PC-3 (cell line): ENCODE measurements at regions not wholly inside any gene's neighbourhood (a gene's known extent, or its start where the extent isn't known, plus 50 kb on each side); places are given as distances from the start of the nearest gene placed in this dataset.

Experiments
- ATAC-seq: fragments of 200-7000 bp; cut with Tn5 transposase; 2 replicates; pipeline ENCODE4 v1.9.1; 2020; ENCODE audit warnings: mild to moderate bottlenecking, moderate library complexity
- BruUV-seq: library from RNA; stranded (reverse); fragments of 400-500 nt; replicated peaks from 2 replicates; lab custom pipeline; 2021; lab: Mats Ljungman, UMichigan
- CTCF ChIA-PET: fragments of 300-600 bp; sonication (Branson Sonifier 250); formaldehyde crosslinking; loops from one replicate; lab custom pipeline; 2022; ENCODE audit warnings: antibody characterized with exemption; lab: Charles Lee
- POLR2A ChIA-PET: fragments of 300-600 bp; sonication (Branson Sonifier 250); formaldehyde crosslinking; loops from one replicate; lab custom pipeline; 2022; ENCODE audit warnings: antibody characterized with exemption; ENCODE audit not compliant: unreplicated experiment; lab: Charles Lee
- DNase-seq: peaks from one replicate; pipeline ENCODE4 v3.0.0-alpha.2; 2015
- H2AFZ ChIP-seq: fragments of 300-600 bp; sonication (generic); 2 replicates; pipeline ENCODE4 v1.6.0; 2016; ENCODE audit warnings: antibody characterized with exemption, low read length
- H3F3A ChIP-seq: fragments of 300-600 bp; sonication (generic); one replicate; pipeline ENCODE4 v1.6.0; 2017; ENCODE audit warnings: antibody characterized with exemption, low read length, control low read depth, mild to moderate bottlenecking; ENCODE audit not compliant: unreplicated experiment
- H3K27ac ChIP-seq: fragments of 300-600 bp; sonication (generic); 2 replicates; pipeline ENCODE4 v1.5.1; 2016; ENCODE audit warnings: mild to moderate bottlenecking, low read length
- H3K27me3 ChIP-seq: fragments of 300-600 bp; sonication (generic); 2 replicates; pipeline ENCODE4 v1.6.1; 2016; ENCODE audit warnings: low read length, mixed read lengths
- H3K36me3 ChIP-seq: fragments of 300-600 bp; sonication (generic); 2 replicates; pipeline ENCODE4 v1.6.1; 2016; ENCODE audit warnings: low read depth, mixed run types, low read length, mixed read lengths
- H3K4me1 ChIP-seq: fragments of 300-600 bp; sonication (generic); 2 replicates; pipeline ENCODE4 v1.5.1; 2016; ENCODE audit warnings: low read length; ENCODE audit not compliant: insufficient read depth
- H3K4me2 ChIP-seq: fragments of 300-600 bp; sonication (generic); 2 replicates; pipeline ENCODE4 v1.6.0; 2016; ENCODE audit warnings: low read length
- H3K4me3 ChIP-seq: fragments of 300-600 bp; sonication (generic); 2 replicates; pipeline ENCODE4 v1.5.1; 2016; ENCODE audit warnings: mild to moderate bottlenecking, low read length, mixed read lengths
- H3K79me2 ChIP-seq: fragments of 300-600 bp; sonication (generic); 2 replicates; pipeline ENCODE4 v1.6.1; 2017; ENCODE audit warnings: low read length, mixed read lengths
- H3K9ac ChIP-seq: fragments of 300-600 bp; sonication (generic); 2 replicates; pipeline ENCODE4 v1.6.0; 2016; ENCODE audit warnings: mild to moderate bottlenecking, low read length
- H3K9me2 ChIP-seq: fragments of 300-600 bp; sonication (generic); replicated peaks from 2 replicates; pipeline ENCODE4 v1.6.1; 2016; ENCODE audit warnings: mixed run types, low read length, mixed read lengths
- H3K9me3 ChIP-seq: fragments of 300-600 bp; sonication (generic); 2 replicates; pipeline ENCODE4 v1.6.1; 2016; ENCODE audit warnings: low read length, mixed read lengths
- H4K20me1 ChIP-seq: fragments of 300-600 bp; sonication (generic); 2 replicates; pipeline ENCODE4 v1.6.1; 2016; ENCODE audit warnings: low read length, mixed read lengths
- CTCF ChIP-seq: fragments of 300-600 bp; sonication (generic); conservative IDR thresholded peaks from 2 replicates; pipeline ENCODE4 v1.5.1; 2017; ENCODE audit warnings: antibody characterized with exemption, low read depth, mild to moderate bottlenecking, low read length
- EZH2 ChIP-seq: fragments of 300-600 bp; sonication (generic); IDR thresholded peaks from one replicate; pipeline ENCODE4 v1.6.1; 2017; ENCODE audit warnings: antibody characterized with exemption, mild to moderate bottlenecking, low read length; ENCODE audit not compliant: unreplicated experiment
- EZH2phosphoT487 ChIP-seq: fragments of 300-600 bp; sonication (generic); IDR thresholded peaks from 2 replicates; pipeline ENCODE4 v1.6.1; 2018; ENCODE audit warnings: mild to moderate bottlenecking, antibody characterized with exemption, low read length, borderline replicate concordance
- intact Hi-C: fragments of 100-400 bp; cut with micrococcal nuclease; formaldehyde crosslinking; loops from 2 replicates; pipeline ENCODE4 v1.9.0; 2023

- no peaks in the 10 kb centered on the region for H3F3A ChIP-seq
- ATAC-seq: no peak
- H3K27ac ChIP-seq: no peak overlapping the region
- H3K9ac ChIP-seq: no peak overlapping the region
- intact Hi-C loops: no loop called here
- H3K36me3 ChIP-seq: no peaks in the 10 kb centered on the region
- no peak for DNase-seq
- H3K4me1 ChIP-seq: no peaks in the 10 kb centered on the region
- no peaks in the 10 kb centered on the region for H4K20me1 ChIP-seq
- TF ChIP-seq EZH2 (no peak), CTCF (no peak), EZH2phosphoT487 (no peak)
- no peaks in the 10 kb centered on the region for H3K9me3 ChIP-seq
- ChIA-PET CTCF (no interaction called here), POLR2A (interaction anchor here (0.5 kb wide), 1 partner anchor 19 kb away, joined by 3 read pairs; no protein-coding TSS in a partner anchor)
- H3K4me2 ChIP-seq: no peak overlapping the region
- H3K9me2 ChIP-seq: no peaks in the 10 kb centered on the region
- H3K79me2 ChIP-seq: no peaks in the 10 kb centered on the region
- H3K27me3 ChIP-seq: no peaks in the 10 kb centered on the region
- BruUV-seq: no TSS peak
- H3K4me3 ChIP-seq: no peak overlapping the region
- no peak overlapping the region for H2AFZ ChIP-seq
Observed at GRCh38 chr14:54230645-54231044, 166.2 kb upstream of the CDKN3 start.

- intact Hi-C loops: no loop called here
- H3K9me2 ChIP-seq: no peaks in the 10 kb centered on the region
- ChIA-PET CTCF (no interaction called here), POLR2A (no interaction called here)
- no peaks in the 10 kb centered on the region for H3K4me1 ChIP-seq
- DNase-seq (no peak), ATAC-seq (no peak)
- no peak overlapping the region for H3K4me2 ChIP-seq
- H3K27ac ChIP-seq: no peak overlapping the region
- H3K4me3 ChIP-seq: no peak overlapping the region
- H3K27me3 ChIP-seq: no peaks in the 10 kb centered on the region
- H3F3A ChIP-seq: no peaks in the 10 kb centered on the region
- H3K9me3 ChIP-seq: no peaks in the 10 kb centered on the region
- H4K20me1 ChIP-seq: no peaks in the 10 kb centered on the region
- no peak overlapping the region for H3K9ac ChIP-seq
- no peaks in the 10 kb centered on the region for H3K36me3 ChIP-seq
- no peaks in the 10 kb centered on the region for H3K79me2 ChIP-seq
- no peak overlapping the region for H2AFZ ChIP-seq
- TF ChIP-seq EZH2phosphoT487 (no peak), EZH2 (no peak), CTCF (no peak)
- BruUV-seq: no TSS peak
Observed at GRCh38 chr14:54232735-54233134, 164.1 kb upstream of the CDKN3 start.

GRCh38 chr14:54241517-54241916 lies 155.3 kb upstream of the CDKN3 start:
- no peaks in the 10 kb centered on the region for H3K9me3 ChIP-seq
- no peak overlapping the region for H3K4me3 ChIP-seq
- H2AFZ ChIP-seq: no peak overlapping the region
- H3K27me3 ChIP-seq: no peaks in the 10 kb centered on the region
- ATAC-seq: no peak
- no peaks in the 10 kb centered on the region for H3K9me2 ChIP-seq
- no peaks in the 10 kb centered on the region for H3K4me1 ChIP-seq
- H3K27ac ChIP-seq: no peak overlapping the region
- no peak for DNase-seq
- no TSS peak for BruUV-seq
- TF ChIP-seq EZH2phosphoT487 (no peak), CTCF (no peak), EZH2 (no peak)
- ChIA-PET POLR2A (no interaction called here), CTCF (interaction anchor here (0.8 kb wide), 1 partner anchor 102 kb away, joined by 4 read pairs; no protein-coding TSS in a partner anchor)
- H3K4me2 ChIP-seq: no peak overlapping the region
- H3K9ac ChIP-seq: no peak overlapping the region
- H3F3A ChIP-seq: no peaks in the 10 kb centered on the region
- H3K36me3 ChIP-seq: no peaks in the 10 kb centered on the region
- no peaks in the 10 kb centered on the region for H4K20me1 ChIP-seq
- intact Hi-C loops: no loop called here
- no peaks in the 10 kb centered on the region for H3K79me2 ChIP-seq
